ENCODE measurements at regions not wholly inside any gene's neighbourhood (a gene's known extent, or its start where the extent isn't known, plus 50 kb on each side); places are given as distances from the start of the nearest gene placed in this dataset.

DNA sequence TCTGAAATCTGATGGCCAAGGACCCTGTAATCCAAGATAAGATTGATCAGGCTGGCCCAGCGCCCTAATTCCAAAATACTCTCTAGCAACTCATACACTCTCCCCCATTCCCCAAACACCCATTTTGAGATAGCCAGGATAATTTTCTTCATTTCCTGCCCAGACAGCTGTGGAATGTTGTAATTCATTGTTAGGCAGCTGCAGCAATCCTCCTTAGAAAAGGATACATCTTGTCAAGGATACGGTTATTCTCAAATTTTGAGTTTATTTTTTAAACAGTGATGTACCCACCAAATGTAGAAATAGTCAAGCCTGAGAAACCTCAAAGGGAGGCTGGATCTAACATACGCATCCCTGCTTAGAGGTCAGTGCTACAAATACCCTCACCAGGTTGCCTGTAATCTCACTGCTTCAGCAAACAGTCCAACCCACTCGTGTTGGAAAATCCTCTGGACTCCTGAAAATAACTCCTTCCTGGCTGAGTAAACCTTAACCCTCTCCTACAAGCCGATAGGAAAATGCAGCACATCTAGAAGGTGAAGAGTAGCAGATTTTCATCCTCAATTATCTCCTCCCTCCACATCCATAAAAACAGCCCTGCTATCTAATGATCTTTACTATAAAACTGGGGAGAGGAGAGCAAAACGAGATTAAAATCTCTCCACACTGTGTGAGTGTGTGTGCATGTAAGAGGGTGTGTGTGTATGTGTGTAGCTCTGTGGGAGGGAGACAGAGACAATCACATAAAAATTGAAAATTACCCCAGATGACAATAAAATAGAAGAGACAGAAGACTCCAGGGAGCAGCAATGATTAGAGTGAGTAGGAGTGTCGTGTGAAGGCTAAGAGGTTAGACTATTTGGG is 683.1 kb downstream of the DIAPH3 start:
- DNase-seq (ENCODE audit: insufficient read length) = no peak
- FAIRE-seq = no peak

GRCh38 chr13:59483501-59484145 is 680.1 kb downstream of the DIAPH3 start:
- no peak for TF ChIP-seq POLR2A (IDR thresholded peaks at IDR 0.05; ENCODE audit: low read depth, low read length)
- no peak for TF ChIP-seq POLR2AphosphoS5 (IDR thresholded peaks at IDR 0.05; ENCODE audit: low read depth, low read length)
- no peak for TF ChIP-seq TAF1 (IDR thresholded peaks at IDR 0.05; ENCODE audit: borderline replicate concordance, low read depth, low read length)
- DNase-seq (ENCODE audit: insufficient read length) (no peak), FAIRE-seq (no peak)

More for the DNA sequence above, 683.1 kb downstream of the DIAPH3 start:
- no peak for TF ChIP-seq POLR2AphosphoS5 (IDR thresholded peaks at IDR 0.05; ENCODE audit: low read depth, low read length)
- TF ChIP-seq TAF1 (IDR thresholded peaks at IDR 0.05; ENCODE audit: borderline replicate concordance, low read depth, low read length) = no peak
- TF ChIP-seq POLR2A (IDR thresholded peaks at IDR 0.05; ENCODE audit: low read depth, low read length) = no peak

GRCh38 chr13:59487883-59488282 is 675.8 kb downstream of the DIAPH3 start:
- no peak for TF ChIP-seq POLR2AphosphoS5 (IDR thresholded peaks at IDR 0.05; ENCODE audit: low read depth, low read length)
- TF ChIP-seq POLR2A (IDR thresholded peaks at IDR 0.05; ENCODE audit: low read depth, low read length) = no peak
- TF ChIP-seq TAF1 (IDR thresholded peaks at IDR 0.05; ENCODE audit: borderline replicate concordance, low read depth, low read length) = no peak
- DNase-seq (ENCODE audit: insufficient read length) = no peak
- no peak for FAIRE-seq

DNA sequence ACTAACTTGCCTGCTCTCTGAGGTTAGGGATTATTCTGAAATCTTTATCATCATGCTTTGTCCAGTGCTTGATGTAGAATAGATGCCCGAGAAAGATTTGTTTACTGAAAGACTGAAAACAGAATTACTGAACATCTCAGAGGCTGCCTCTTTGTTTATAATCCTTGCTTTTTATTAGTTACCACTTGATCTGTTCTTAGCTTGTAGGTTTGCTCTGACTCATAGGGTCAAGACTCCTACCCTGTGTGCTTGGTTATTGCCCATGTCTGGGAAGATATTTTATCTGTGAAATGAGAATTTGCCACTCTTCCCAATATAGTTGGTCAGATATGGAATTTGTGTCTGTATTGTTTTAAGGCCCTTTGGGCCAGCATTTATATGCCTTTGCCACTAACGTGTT is 675.3 kb downstream of the DIAPH3 start:
- no peak for DNase-seq (ENCODE audit: insufficient read length)
- no peak for FAIRE-seq
- no peak for TF ChIP-seq TAF1 (IDR thresholded peaks at IDR 0.05; ENCODE audit: borderline replicate concordance, low read depth, low read length)
- TF ChIP-seq POLR2AphosphoS5 (IDR thresholded peaks at IDR 0.05; ENCODE audit: low read depth, low read length) = no peak
- TF ChIP-seq POLR2A (IDR thresholded peaks at IDR 0.05; ENCODE audit: low read depth, low read length) = no peak

- no peak for DNase-seq (ENCODE audit: insufficient read length)
- TF ChIP-seq POLR2A (IDR thresholded peaks at IDR 0.05; ENCODE audit: low read depth, low read length) = no peak
- TF ChIP-seq TAF1 (IDR thresholded peaks at IDR 0.05; ENCODE audit: borderline replicate concordance, low read depth, low read length) = no peak
- TF ChIP-seq POLR2AphosphoS5 (IDR thresholded peaks at IDR 0.05; ENCODE audit: low read depth, low read length) = no peak
- no peak for FAIRE-seq
These were observed 673.1 kb downstream of the DIAPH3 start for GRCh38 chr13:59490651-59491050.

DNA sequence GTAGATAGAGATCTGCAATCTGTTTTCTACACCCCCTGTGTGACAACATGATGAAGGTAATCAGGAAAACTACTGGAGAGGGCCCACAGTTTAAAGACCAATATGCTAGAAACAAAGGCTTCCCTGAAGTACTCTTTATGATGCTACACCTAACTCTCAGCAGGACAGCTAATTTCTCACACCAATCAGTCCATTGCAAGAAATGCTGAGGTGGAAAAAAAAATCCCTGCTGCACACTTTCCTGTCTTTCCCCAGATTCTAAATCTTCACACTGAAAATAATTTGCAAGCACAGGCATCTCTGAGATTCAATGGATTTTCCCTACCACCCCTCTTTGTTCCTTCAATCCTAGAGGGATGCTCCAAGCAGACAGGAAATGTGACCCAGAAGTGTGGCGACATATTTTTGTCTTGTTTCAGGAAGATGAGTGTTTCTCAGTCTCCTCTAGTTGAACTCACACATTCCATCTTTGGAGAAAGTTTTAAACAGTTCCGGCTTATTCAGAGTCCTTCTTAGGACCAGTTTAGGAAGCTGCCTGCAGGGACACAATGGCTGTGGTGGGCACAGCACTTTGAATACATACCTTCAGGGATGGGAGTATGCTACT is 671.6 kb downstream of the DIAPH3 start:
- TF ChIP-seq TAF1 (IDR thresholded peaks at IDR 0.05; ENCODE audit: borderline replicate concordance, low read depth, low read length) (no peak), POLR2A (IDR thresholded peaks at IDR 0.05; ENCODE audit: low read depth, low read length) (no peak)
- FAIRE-seq (no peak), DNase-seq (ENCODE audit: insufficient read length) (no peak)

DNA sequence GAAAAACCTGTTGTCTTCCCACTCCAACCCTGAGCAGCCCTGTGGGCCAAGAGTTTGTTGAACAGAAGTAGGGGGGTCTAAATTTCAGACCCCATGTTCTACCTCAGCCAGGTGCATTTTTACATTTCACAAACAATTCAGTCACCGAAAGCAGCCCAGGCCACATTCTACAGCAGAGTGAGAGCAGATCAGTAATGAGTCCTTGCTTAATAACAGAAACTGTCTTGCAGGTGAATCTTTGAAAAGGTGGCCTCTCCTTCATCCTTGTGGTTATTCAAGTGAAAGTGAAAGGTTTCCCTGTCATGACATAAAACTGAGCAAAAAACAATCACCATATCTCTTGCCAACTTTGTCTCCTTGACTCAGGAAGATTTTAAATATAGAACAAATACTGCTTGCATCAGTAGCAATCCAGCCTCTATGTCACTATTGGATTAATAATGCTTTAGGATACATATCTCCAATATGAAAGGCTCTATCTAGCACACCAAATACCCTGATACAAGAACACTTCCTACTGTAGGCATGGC is 670.2 kb downstream of the DIAPH3 start:
- no peak for FAIRE-seq
- TF ChIP-seq POLR2A (IDR thresholded peaks at IDR 0.05; ENCODE audit: low read depth, low read length) (no peak), TAF1 (IDR thresholded peaks at IDR 0.05; ENCODE audit: borderline replicate concordance, low read depth, low read length) (no peak), POLR2AphosphoS5 (IDR thresholded peaks at IDR 0.05; ENCODE audit: low read depth, low read length) (no peak)

GRCh38 chr13:59494151-59494550 is 669.6 kb downstream of the DIAPH3 start:
- FAIRE-seq (no peak), DNase-seq (ENCODE audit: insufficient read length) (no peak)
- no peak for TF ChIP-seq POLR2AphosphoS5 (IDR thresholded peaks at IDR 0.05; ENCODE audit: low read depth, low read length)
- no peak for TF ChIP-seq TAF1 (IDR thresholded peaks at IDR 0.05; ENCODE audit: borderline replicate concordance, low read depth, low read length)
- no peak for TF ChIP-seq POLR2A (IDR thresholded peaks at IDR 0.05; ENCODE audit: low read depth, low read length)

More for the DNA sequence above, 670.2 kb downstream of the DIAPH3 start:
- no peak for DNase-seq (ENCODE audit: insufficient read length)

GRCh38 chr13:59494560-59494970 is 669.2 kb downstream of the DIAPH3 start:
- no peak for FAIRE-seq
- DNase-seq (ENCODE audit: insufficient read length) = no peak
- TF ChIP-seq POLR2AphosphoS5 (IDR thresholded peaks at IDR 0.05; ENCODE audit: low read depth, low read length) (no peak), TAF1 (IDR thresholded peaks at IDR 0.05; ENCODE audit: borderline replicate concordance, low read depth, low read length) (no peak), POLR2A (IDR thresholded peaks at IDR 0.05; ENCODE audit: low read depth, low read length) (no peak)

- FAIRE-seq (no peak), DNase-seq (ENCODE audit: insufficient read length) (no peak)
- no peak for TF ChIP-seq POLR2AphosphoS5 (IDR thresholded peaks at IDR 0.05; ENCODE audit: low read depth, low read length)
- no peak for TF ChIP-seq TAF1 (IDR thresholded peaks at IDR 0.05; ENCODE audit: borderline replicate concordance, low read depth, low read length)
- no peak for TF ChIP-seq POLR2A (IDR thresholded peaks at IDR 0.05; ENCODE audit: low read depth, low read length)
These were observed 668.4 kb downstream of the DIAPH3 start for GRCh38 chr13:59495299-59495698.

- TF ChIP-seq POLR2A (IDR thresholded peaks at IDR 0.05; ENCODE audit: low read depth, low read length) (no peak), TAF1 (IDR thresholded peaks at IDR 0.05; ENCODE audit: borderline replicate concordance, low read depth, low read length) (no peak), POLR2AphosphoS5 (IDR thresholded peaks at IDR 0.05; ENCODE audit: low read depth, low read length) (no peak)
- DNase-seq (ENCODE audit: insufficient read length) (no peak), FAIRE-seq (no peak)
These were observed 667.7 kb downstream of the DIAPH3 start for GRCh38 chr13:59495936-59496512.

Measured in GM12892 (cell line).